NCI-H1930 (cell line): ENCODE measurements at regions not wholly inside any gene's neighbourhood (a gene's known extent, or its start where the extent isn't known, plus 50 kb on each side); places are given as distances from the start of the nearest gene placed in this dataset.

ENCODE experiments used
- DNase-seq, 2 experiments: peaks; one replicate each; lab custom pipeline; 2025; lab: John Stamatoyannopoulos, UW

DNA sequence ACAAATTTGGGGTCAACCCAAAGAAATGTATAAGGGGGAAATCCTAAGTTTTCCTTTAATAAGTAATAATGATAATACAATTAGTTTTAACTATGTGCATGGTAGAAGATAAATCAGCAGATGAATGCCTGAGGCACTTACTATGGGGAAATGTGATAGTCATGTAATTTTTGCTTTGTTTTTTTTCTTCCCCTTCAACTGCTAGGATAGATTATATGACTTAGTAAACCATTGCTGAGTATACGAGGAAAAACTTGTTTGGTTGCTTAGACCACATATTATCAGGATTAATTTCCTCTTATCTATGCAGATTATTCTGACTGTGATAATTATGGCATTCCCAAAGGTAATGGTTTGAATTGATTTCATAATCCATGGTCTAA lies 181.1 kb downstream of the TGFB2 start:
- DNase-seq = no peak

DNA sequence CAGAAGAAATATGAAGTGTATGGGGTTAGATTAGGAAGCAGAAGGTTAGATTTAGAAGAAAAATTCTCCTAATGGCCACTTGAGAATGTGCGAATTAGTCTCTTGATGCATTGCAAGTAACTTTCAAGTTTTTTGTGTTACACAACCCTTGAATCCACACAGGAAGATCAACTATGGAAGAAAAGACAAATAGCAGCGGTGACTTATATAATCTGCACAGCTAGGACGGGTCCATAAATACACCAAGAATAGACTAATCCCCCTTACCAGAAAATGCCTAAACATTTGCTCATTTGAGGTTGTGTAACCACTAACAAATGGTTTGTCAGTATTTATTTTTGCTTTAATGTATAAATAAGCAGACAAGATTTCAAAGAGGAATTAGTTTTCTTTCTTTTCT lies 182.6 kb downstream of the TGFB2 start:
- DNase-seq = no peak

DNA sequence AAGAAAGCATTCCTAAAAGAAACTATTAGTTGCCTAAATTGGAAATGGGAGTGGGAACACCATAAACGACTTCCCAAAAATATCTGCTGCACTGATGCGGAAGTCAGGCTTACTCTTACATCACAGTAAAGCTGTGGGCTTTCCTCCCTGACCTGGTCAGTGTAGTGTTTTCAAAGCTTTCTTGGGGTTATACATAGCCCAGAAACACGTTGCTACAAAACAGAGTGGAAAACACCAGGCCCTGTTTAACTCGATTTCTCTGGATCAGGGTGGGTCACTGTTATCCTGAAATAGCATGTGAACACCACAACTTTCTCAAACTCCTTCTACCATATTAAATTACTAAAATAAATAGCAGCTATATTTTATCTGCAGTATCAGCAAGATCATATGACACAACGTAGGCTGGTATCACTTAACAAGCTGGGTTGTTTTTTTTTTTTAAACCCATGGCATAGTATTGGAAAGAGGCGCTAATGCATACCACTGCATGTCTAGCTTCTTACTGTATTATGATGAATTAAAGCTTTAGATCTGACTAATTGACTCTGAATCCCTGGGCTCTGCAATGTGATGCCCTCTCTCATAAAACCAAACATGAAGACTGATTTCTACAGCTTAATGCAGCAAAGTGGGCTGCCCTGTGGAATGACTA lies 184.6 kb downstream of the TGFB2 start:
- DNase-seq = no peak

DNA sequence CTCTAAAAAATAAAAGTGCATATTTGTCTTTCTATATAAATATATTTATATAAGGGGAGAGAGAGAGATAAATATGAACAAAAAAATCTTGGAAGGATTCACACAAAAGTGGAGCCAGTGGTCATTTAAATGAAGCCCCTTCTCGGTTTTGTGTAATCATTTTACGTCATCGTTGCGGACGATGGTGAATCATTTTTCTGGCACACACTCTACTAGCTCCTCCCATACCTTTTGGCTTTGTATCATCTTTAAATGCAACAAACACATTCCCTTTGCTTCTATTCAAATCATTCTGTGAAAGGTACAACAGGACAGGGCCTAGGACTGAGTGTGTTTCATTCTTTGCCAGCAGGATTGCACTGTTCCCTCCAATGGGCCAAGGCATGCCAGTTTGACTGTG lies 186.8 kb downstream of the TGFB2 start:
- DNase-seq = no peak

DNA sequence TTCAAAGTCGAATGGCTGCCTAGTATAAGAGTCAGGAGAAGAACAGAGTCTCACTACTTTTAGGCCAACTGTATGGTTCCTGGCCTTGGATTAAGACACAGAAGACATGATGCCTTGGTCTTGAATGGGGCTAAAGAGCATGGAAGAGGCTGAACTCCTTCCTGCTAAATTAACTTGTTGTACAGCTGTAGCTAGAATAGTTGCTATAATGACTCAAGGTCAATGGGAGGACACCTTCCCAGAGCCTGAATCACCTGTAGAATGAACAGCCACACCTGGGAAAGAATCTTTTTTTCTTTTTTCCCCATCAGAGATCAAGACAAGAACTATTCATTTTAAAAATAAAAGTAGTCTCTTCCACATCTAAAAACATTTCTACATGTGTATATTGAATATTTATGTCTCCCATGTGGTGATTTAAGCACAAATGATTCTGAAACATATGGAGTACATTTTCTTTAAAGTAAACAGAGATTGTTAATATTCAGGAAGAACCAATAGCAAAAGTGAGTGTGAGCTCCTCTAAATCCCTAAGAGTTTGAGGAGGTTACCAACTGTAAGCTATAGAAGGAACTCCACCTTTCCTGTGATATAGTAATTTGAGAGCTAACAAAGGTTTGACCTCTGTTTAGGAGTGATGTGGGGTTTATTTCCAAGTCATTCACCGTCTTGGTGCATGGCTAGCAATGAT lies 191.3 kb downstream of the TGFB2 start:
- no peak for DNase-seq

DNA sequence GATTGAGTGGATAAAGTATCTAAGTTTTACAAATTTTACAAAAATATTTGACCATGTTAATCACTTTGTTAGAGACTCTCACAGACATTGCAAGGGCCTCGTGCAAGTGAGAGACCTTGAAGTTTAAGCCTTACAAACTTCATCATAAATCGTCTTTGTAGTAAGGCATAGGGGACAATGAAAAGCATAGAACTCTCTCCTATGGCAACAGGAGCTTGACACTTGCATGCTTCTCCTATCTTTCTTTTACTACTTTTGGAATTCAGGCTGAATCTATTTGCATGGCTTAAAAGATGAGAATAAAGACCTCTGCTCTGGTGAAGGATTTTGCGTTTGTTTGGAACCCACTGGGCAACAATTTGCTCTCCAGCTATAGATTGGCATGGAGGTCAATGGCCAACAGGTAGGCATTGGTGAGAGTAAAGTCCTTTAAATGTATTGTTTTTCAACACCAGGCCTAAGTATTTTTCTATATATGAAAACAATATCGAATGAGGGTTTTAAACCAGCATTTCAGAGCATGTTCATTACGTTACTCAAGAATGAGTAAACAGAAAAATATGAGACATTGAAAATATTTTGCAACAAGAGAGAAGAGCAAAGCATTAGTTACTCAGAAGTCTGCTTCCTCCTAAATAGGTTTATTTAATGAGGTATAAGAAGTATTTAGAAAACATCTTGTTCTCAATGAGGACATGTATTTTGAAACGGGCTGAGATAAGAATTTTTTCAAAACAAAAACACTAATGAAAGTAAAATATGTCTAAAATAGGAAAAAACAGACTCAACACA lies 192.2 kb downstream of the TGFB2 start:
- DNase-seq = no peak

DNA sequence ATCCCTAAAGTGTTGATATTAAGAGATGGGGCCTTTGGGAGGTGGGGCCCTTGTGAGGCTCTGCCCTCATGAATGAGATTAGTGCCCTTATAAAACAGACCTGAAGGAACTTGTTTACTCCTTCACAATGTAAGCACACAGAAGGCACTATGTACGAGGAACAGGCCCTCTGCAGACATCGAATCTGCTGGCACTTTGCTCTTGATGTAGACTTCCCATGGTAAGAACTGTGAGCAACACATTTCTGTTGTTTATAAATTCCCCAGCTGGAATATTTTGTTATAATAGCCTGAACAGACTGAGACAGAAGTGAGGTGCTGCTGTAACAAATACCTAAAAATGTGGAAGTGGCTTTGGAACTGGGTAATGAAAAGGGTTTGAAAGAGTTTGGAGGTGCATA lies 193.2 kb downstream of the TGFB2 start:
- no peak for DNase-seq

DNA sequence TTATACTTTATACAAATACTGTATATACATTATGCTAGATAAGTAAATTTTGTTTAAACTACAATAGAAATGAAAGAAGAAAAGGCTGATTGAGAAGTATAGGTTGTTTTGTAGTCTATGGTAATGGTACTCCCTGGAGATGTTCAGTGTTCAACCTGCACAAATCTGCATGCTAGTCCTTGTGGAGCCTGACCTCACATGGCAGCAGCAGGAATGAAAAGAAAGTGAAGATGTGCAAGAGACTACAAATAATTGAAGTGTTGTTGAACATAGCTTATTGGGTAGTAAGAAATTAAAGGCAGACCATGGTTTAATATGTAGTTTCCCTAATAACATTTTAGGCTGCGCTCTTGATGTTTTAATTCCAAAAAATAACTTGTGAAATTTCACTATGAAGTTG lies 201.2 kb downstream of the TGFB2 start:
- no peak for DNase-seq

DNA sequence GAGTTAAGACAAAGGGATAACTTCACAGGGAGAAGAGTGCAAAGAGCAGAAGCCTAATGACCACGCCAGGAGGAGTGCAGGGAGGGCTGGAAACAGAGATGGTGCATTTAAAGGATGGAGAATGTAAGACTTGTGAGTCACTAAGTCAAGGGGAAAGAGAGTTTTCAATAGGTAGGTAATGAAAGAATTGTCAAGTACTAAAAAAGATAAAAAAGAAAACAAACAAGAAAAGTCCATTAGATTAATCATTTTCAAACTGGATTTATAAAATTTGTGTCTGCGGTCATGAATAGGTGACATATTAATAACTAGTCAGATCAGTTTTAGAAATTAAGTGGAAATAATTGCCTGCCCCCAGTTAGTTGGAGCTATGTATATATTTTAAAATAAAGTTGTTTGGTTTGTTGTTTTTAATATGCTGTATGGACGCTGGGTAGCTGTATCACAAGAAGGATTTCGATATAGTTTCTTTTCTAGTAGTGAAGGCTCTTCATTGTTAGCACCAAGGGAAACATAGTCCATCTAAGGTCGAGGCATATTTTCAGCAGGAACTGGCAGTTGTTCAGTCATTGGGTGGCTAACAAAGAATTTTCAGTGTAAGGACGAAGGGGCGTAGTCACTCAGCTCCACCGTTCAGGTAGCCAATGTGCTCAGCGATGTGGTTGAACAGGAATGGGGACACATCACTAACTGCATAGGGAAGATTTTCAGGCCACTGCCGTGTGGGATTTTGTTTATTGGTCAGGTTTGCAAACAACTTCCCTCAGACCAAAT lies 203.0 kb downstream of the TGFB2 start:
- DNase-seq = no peak

DNA sequence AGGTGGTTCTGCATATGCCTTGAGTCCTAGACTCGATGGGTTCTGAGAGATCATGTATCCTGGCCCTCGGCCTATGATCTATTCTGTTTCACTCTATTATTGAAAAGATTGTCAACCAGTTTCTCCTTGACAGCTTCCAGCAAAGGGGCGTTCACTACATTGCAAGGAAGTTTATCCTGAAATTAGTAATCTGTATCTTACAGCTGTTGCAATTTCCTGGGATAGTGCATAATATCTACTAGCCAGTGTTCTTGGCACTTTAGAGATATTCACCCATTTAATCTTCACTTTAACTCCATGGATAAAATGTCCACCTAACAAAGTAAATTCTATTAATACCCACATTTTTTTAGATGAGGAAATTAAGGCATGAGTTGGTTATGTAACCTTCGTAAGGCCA lies 203.6 kb downstream of the TGFB2 start:
- no peak for DNase-seq

DNA sequence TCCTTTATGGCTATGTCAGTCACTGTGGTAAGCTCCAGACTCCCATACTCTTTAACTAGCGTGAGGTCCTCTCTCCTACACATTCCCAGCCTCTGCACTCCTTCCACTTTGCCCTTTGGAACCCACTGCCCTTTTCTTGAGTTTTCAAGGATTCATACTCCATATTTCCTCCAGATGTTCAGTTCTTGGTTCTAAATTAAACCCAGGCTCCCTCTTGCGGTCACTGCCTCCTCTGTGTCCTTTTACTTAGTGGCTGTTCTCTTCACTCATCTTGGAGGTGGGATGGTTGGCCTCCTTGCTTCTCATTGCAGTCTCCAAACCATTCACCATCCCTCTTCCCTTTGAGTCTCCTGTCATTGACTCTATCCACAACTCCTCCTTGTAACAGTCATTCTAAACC lies 208.1 kb downstream of the TGFB2 start:
- no peak for DNase-seq

DNA sequence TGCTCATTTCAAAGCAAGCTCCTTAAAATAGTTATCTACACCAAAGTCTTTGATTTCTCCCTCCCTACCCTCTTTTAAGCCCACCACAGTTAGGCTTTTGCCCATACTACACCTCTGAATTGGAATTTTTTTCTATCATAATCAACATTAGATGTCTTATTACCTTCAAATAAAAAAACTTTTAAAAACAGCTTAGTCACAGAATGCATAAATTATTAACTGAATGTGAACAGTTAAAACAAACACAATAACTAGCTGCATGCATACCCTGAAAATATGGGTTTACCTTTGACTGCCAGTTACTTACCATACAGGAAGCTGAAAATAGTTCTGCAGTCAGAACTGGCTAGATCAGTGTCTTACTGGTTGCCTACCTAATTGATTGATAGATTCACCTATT lies 210.9 kb downstream of the TGFB2 start:
- DNase-seq = no peak

DNA sequence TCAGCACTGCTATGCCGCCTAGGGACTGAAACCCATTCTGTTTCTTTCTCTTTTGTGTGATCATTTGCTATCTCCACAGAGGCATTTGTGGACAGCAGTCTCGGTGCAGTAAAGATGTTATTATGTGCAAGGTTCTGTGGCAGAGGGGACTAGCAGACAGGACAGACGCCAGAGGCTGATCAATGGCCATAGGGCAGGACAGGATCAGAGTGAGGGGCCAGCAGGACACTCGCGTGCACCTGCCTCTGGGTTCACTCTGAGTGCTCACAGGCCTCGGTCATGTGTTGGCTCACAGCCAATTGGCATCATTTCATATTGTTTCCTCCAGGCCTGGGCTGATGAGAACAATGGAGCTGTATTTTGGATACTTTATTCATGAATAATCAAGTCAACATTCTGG lies 212.6 kb downstream of the TGFB2 start:
- peak in 1 of 2 experiments; percentile 6 for DNase-seq

DNA sequence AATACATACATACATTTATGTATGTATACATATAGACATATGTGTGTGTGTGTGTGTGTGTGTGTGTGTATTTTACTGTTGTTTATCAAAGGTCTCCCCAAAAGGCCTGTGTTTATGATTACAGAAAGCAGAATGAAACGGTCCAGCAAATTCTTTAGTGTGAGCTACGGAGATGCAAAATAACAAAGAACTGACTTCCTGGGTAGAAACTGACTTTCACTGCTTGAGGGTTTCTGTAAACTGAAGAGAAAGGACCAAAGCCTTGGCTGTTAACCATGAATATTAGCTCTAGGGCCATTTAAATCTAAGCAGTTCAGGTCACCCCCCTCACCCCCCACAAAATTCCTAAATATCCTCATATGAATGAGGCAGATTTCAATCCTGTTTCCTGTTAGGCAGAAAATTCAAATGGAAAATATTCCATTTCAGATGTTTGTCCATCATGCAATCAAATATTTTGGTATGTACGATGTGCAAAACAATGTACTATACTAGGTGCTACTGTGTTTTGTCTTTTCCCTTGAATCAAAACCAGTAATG lies 213.2 kb downstream of the TGFB2 start:
- no peak for DNase-seq

DNA sequence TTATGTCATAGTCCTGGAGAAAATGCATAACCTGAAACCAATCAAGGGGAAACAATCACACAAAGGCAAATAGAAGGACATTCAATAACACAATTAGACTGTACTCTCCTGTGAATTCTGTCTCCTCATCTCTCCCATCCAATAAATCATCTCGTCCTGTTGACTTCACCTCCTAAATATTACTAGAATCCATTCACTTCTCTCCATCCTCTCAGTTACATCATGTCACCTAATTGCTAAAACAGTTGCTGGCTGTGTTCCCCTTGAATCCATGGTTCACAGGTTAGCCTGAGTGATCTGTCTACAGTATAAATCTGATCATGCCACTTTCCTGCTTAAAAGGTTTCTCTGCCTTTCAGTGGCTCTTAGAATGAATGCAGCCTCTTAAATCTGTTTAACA lies 220.2 kb downstream of the TGFB2 start:
- DNase-seq = no peak

DNA sequence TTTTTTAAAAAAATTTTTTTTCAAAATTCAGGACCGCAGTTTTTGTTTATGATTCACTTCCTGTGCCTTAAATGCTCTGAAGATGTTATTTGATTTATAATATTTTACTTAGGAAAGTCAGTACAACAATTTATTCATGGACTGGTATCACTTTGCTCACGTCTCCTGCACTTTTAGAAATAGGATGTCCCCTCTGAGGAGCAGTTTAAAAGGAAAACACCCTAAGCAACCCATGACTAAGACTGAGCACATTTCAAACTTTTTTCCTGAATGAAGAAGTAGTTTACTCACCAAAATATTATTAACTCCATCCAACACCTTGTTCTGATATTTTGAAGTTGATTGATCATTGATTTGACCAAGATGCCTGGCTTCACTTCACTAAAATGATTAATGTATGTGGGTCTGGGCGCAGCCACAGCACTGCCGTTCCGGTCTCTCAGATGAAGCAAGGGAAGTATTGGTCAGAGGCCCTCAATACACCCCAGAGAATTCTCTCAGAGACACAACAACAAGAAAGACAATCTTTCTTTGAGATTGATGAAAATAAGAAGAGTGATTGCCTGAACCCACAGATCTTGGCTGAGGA lies 223.9 kb downstream of the TGFB2 start:
- no peak for DNase-seq

DNA sequence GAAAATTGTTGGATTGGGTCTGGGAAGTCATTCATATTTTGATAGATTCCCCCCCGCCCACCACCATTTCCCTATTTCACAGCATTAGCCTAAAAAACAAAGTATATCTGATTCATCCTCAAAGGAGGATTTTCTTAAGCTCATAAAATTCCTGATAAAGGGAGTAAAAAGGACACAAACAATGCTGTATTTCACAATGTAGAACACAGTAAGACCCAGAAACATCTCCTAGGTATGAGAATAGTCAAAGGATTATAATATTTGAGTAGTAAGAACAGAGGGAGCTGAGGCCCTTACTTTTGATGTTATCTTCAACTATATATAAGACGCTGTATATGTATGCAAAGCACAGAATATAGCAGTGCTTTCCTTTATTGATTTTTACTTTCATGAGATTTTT lies 225.3 kb downstream of the TGFB2 start:
- no peak for DNase-seq

DNA sequence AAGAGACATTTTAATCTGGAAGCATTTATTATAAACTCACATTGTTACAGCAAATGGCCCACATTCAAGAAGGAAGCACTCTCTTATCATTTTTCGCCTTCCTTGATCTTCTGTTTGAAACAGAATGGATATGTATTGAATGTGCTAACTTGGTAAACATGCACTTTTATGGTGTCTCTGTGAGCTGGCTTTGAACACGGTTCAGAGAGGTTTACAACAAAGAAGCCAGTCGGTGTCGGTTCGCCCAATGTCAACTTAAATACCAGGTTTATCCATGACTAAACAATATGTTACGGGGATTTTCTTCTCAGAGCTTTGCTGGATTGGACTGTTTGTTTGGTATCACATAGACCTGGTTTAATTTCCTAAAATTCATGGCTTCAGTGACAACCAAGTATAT lies 226.4 kb downstream of the TGFB2 start:
- no peak for DNase-seq

DNA sequence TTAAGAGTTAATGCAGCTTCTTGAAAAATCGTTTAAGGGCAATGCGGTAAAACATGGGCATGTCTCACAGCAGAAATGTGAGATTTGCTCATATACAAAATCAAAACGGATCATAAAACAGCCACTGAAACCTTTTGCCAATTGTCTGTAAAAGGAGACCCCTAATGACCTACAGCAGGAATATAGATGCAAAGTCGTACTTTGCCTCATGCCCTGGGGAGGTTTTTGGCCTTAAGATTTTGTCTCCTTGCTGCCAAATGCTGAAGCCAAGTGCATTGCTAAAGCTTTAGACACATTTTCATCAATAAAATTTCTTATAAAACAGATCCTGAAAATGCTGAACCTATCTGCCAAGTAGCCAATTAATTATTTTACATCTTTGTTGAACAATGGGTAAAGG lies 226.9 kb downstream of the TGFB2 start:
- DNase-seq = no peak

DNA sequence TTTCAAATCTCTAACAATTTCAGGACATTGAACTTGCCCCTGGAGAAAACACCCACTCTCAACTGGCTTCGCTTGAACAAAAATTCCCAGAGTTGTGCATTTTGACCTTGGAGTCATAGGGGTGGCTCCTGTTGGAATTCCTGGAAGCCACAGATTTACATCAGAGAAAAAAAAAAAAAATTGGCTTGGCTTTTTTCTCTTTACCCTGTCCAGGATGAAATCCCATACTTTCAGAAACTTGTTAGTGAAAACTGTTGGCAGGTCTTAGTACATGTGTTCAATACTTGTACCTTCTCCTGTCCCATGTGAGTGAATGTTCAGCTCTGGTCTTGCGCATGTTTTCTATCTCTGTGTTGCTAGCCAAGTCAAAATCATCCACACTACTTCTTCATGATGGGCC lies 228.8 kb downstream of the TGFB2 start:
- DNase-seq = no peak

DNA sequence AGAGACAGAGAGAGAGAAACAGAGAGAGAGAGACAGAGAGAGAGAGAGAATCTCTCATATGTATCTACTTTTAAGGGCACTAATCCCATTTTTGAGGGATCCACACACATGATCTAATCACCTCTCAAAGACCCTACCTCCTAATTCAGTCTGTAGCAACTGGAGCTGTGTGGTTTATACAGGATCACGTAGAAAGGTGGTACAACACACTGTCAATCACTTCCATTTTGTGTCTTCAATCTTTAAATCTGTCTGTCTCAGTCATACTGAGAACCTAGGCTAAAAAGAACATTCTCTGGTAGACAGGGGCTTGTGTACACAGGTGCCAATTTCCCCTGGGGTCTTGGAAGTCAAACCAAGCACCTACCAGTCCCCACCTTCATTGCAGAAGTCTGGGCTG lies 229.9 kb downstream of the TGFB2 start:
- no peak for DNase-seq

DNA sequence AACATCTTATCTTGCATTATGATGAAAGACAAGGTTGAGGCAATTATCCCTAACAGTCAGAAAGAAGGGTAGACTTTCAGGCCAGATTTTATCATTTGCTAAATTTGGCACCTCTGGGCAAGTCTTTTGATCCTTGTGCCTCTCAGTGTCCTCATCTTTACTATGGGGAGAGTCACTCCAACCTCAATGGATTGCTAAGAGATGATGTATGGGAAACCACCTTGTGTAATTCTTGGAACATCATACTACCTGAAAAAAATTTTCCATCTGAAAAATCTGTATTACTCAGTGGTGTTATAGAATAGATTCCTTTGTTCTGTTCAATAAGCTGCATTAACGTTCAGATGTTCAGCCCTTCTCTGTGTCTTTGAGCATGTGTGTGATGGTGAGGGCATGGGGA lies 230.7 kb downstream of the TGFB2 start:
- no peak for DNase-seq
